Caco-2 (cell line): ENCODE measurements at regions not wholly inside any gene's neighbourhood (a gene's known extent, or its start where the extent isn't known, plus 50 kb on each side); places are given as distances from the start of the nearest gene placed in this dataset.

Experiments
- BruUV-seq: library from RNA; stranded (reverse); fragments of 400-500 nt; replicated peaks from 2 replicates; lab custom pipeline; 2021; lab: Mats Ljungman, UMichigan
- CTCF ChIA-PET: fragments of 300-600 bp; sonication (Branson Sonifier 250); formaldehyde crosslinking; loops from one replicate; lab custom pipeline; 2022; ENCODE audit warnings: antibody characterized with exemption; lab: Charles Lee
- POLR2A ChIA-PET: fragments of 300-600 bp; sonication (Branson Sonifier 250); formaldehyde crosslinking; loops from one replicate; lab custom pipeline; 2022; ENCODE audit warnings: antibody characterized with exemption; lab: Charles Lee
- DNase-seq, 2 experiments: peaks; one replicate each; pipeline versions ENCODE4 v3.0.0 to v3.0.0-alpha.2; 2020 to 2022
- H3K27me3 ChIP-seq: replicated peaks from 2 replicates; pipeline ENCODE4 v1.6.0; 2011; ENCODE audit warnings: low read length; ENCODE audit not compliant: control insufficient read depth, insufficient read depth
- H3K36me3 ChIP-seq: 2 replicates; pipeline ENCODE4 v1.5.1; 2011; ENCODE audit warnings: low read length; ENCODE audit not compliant: control insufficient read depth, insufficient read depth
- H3K4me1 ChIP-seq: fragments of 250-450 bp; sonication (Bioruptor Pico); 2 replicates; pipeline ENCODE4 v1.5.1; 2020; ENCODE audit warnings: mild to moderate bottlenecking
- H3K4me3 ChIP-seq: 2 replicates; pipeline ENCODE4 v1.5.1; 2011; ENCODE audit warnings: low read depth, mild to moderate bottlenecking, control low read depth, low read length
- H3K9me3 ChIP-seq: fragments of 250-450 bp; sonication (Bioruptor Pico); 2 replicates; pipeline ENCODE4 v1.5.1; 2020; ENCODE audit warnings: mild to moderate bottlenecking, moderate library complexity
- H3K27ac Mint-ChIP-seq: one replicate; pipeline ENCODE4 v1.8.0; 2022; ENCODE audit warnings: mixed read lengths; ENCODE audit not compliant: unreplicated experiment
- H3K27me3 Mint-ChIP-seq: one replicate; pipeline ENCODE4 v1.8.0; 2022; ENCODE audit warnings: mixed read lengths; ENCODE audit not compliant: insufficient read depth, unreplicated experiment
- H3K36me3 Mint-ChIP-seq: one replicate; pipeline ENCODE4 v1.8.0; 2022; ENCODE audit warnings: mild to moderate bottlenecking, mixed read lengths; ENCODE audit not compliant: insufficient read depth, unreplicated experiment
- H3K4me1 Mint-ChIP-seq: one replicate; pipeline ENCODE4 v1.8.0; 2022; ENCODE audit warnings: low read depth, mixed read lengths; ENCODE audit not compliant: unreplicated experiment
- H3K4me3 Mint-ChIP-seq: one replicate; pipeline ENCODE4 v1.8.0; 2022; ENCODE audit warnings: mild to moderate bottlenecking, moderate library complexity, mixed read lengths; ENCODE audit not compliant: unreplicated experiment
- H3K9me3 Mint-ChIP-seq: one replicate; pipeline ENCODE4 v1.8.0; 2022; ENCODE audit warnings: mixed read lengths; ENCODE audit not compliant: unreplicated experiment
- CTCF ChIP-seq, 2 experiments: fragments of 200-600 bp in 1 of 2; IDR thresholded peaks; 1 replicate in 1 of 2; 2 replicates in 1 of 2; pipeline versions ENCODE4 v1.5.1 to v1.8.0; 2011 to 2022; ENCODE audit warnings: antibody characterized with exemption in 1 of 2, control low read depth in 1 of 2, inconsistent platforms in 1 of 2, low read depth in 1 of 2, low read length in 1 of 2, mild to moderate bottlenecking in 1 of 2, moderate library complexity in 1 of 2; ENCODE audit not compliant: insufficient read depth in 1 of 2, severe bottlenecking in 1 of 2, unreplicated experiment in 1 of 2
- intact Hi-C: fragments of 100-400 bp; cut with micrococcal nuclease; formaldehyde crosslinking; loops from one replicate; pipeline ENCODE4 v1.10.0; 2022; ENCODE audit not compliant: unreplicated experiment

- no peaks in the 10 kb centered on the region for H3K9me3 Mint-ChIP-seq
Observed at GRCh38 chr3:63004448-63004847, 129.2 kb upstream of the CADPS start.

GRCh38 chr3:63015614-63016309, 140.5 kb upstream of the CADPS start:
- H3K27ac Mint-ChIP-seq: no peak overlapping the region
- H3K9me3 ChIP-seq: no peaks in the 10 kb centered on the region
- intact Hi-C loops: no loop called here
- H3K4me3 Mint-ChIP-seq: no peak overlapping the region
- H3K36me3 ChIP-seq: no peaks in the 10 kb centered on the region
- peak; percentile 1 to 33 for DNase-seq
- H3K4me1 Mint-ChIP-seq: no peaks in the 10 kb centered on the region
- TF ChIP-seq CTCF (IDR thresholded peaks at IDR 0.05; ENCODE audit: insufficient read depth in 1 of 2, low read depth in 1 of 2, low read length in 1 of 2, severe bottlenecking in 1 of 2, unreplicated experiment in 1 of 2): no peak
- ChIA-PET CTCF (no interaction called here), POLR2A (no interaction called here)
- peaks cover 8% of the 10 kb centered on the region for H3K27me3 Mint-ChIP-seq
- no peaks in the 10 kb centered on the region for H3K4me1 ChIP-seq
- H3K9me3 Mint-ChIP-seq: no peaks in the 10 kb centered on the region
- BruUV-seq: no TSS peak
- H3K4me3 ChIP-seq: no peak overlapping the region
- no peaks in the 10 kb centered on the region for H3K27me3 ChIP-seq
- no peaks in the 10 kb centered on the region for H3K36me3 Mint-ChIP-seq

More at GRCh38 chr3:63004448-63004847, 129.2 kb upstream of the CADPS start:
- intact Hi-C loops: no loop called here
- Histone ChIP-seq H3K36me3 (no peaks in the 10 kb centered on the region), H3K4me1 (no peaks in the 10 kb centered on the region), H3K9me3 (no peaks in the 10 kb centered on the region), H3K27me3 (no peaks in the 10 kb centered on the region), H3K4me3 (no peak overlapping the region)
- ChIA-PET CTCF (no interaction called here), POLR2A (no interaction called here)
- Mint-ChIP-seq H3K4me3 (no peak overlapping the region), H3K27me3 (peaks cover 4% of the 10 kb centered on the region), H3K27ac (no peak overlapping the region), H3K4me1 (no peaks in the 10 kb centered on the region), H3K36me3 (no peaks in the 10 kb centered on the region)
- no peak for DNase-seq
- TF ChIP-seq CTCF (IDR thresholded peaks at IDR 0.05; ENCODE audit: insufficient read depth in 1 of 2, low read depth in 1 of 2, low read length in 1 of 2, severe bottlenecking in 1 of 2, unreplicated experiment in 1 of 2): no peak
- no TSS peak for BruUV-seq

- TF ChIP-seq CTCF (IDR thresholded peaks at IDR 0.05; ENCODE audit: insufficient read depth in 1 of 2, low read depth in 1 of 2, low read length in 1 of 2, severe bottlenecking in 1 of 2, unreplicated experiment in 1 of 2): no peak
- no peak for DNase-seq
- intact Hi-C loops: no loop called here
Observed at GRCh38 chr3:63022114-63022513, 146.9 kb upstream of the CADPS start.

More at GRCh38 chr3:63022114-63022513, 146.9 kb upstream of the CADPS start:
- Mint-ChIP-seq H3K36me3 (no peaks in the 10 kb centered on the region), H3K27me3 (no peaks in the 10 kb centered on the region), H3K9me3 (no peaks in the 10 kb centered on the region), H3K4me3 (no peak overlapping the region), H3K4me1 (no peaks in the 10 kb centered on the region), H3K27ac (no peak overlapping the region)
- H3K4me3 ChIP-seq: no peak overlapping the region
- no peaks in the 10 kb centered on the region for H3K36me3 ChIP-seq
- ChIA-PET POLR2A (no interaction called here), CTCF (no interaction called here)
- no peaks in the 10 kb centered on the region for H3K9me3 ChIP-seq
- BruUV-seq: no TSS peak
- H3K27me3 ChIP-seq: no peaks in the 10 kb centered on the region
- H3K4me1 ChIP-seq: no peaks in the 10 kb centered on the region
